ENCODE measurements at regions not wholly inside any gene's neighbourhood (a gene's known extent, or its start where the extent isn't known, plus 50 kb on each side); places are given as distances from the start of the nearest gene placed in this dataset.
"Not testable (repeated sequence)": the region's sequence is repeated elsewhere in the genome, so short reads cannot be mapped to it uniquely, and the experiment has no call there.

DNA sequence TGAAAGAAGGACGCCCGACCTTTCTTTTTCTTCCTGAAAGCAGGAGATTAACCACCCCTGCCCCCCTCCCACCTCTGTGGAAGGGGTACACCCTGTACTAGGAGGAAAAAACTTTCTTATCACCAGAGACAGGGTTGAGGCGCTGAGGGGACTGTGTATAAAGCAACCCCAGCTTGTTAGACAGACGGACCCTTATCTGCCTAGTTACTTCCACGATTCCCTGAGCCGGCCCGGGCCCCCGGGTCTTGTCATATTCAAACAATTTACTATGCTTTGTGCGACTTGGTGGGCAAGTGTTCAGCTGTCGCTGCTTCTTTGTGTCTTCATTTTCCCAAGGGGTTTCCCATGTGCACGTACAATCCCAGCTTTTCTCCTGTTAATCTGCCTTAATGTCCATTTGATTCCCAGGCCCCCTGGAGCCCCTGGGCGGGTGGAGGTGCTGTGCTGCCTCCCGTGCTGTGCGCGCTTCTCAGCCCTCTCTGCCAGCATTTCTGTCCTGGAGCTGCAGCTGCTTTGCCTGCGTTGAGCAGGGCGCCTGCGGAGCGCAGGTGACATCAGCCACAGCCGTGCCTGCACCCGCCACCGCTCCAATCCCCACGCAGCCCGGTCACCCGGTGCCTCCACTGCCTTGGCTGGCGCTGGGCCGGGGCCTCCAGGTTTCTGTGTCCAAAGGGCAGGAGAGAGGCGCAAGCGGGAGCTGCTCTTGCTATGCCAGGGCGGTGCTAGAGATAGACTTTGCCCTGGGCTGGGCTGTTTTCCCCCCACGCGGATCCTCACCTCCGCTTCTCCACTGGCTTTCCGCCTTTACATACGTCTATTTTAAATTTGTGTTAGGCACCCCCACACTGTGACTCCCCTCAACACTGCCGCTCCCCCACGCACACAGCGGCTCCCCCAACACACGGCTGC is 96.2 kb downstream of the TTLL2 start:
- ATAC-seq (replicated peaks) (no peak), DNase-seq (no peak)
- Mint-ChIP-seq H3K27ac (no peak overlapping the region), H3K27me3 (peaks cover 11 to 22% of the 10 kb centered on the region in 2 donors), H3K4me1 (no peaks in the 10 kb centered on the region), H3K9me3 (no peaks in the 10 kb centered on the region), H3K36me3 (no peaks in the 10 kb centered on the region), H3K4me3 (no peak overlapping the region)

DNA sequence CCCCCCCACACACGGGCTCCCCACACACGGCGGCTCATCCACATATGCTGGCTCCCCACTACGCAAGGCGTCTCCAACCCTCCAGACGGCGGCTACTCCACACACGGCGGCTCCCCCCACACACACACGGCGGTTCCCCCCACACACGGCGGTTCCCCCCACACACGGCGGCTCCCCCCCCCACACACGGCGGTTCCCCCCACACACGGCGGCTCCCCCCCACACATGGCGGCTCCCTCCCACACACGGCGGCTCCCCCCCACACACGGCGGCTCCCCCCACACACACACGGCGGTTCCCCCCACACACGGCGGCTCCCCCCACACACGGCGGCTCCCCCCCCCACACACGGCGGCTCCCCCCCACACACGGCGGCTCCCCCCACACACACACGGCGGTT is 97.1 kb downstream of the TTLL2 start:
- peaks cover 9 to 17% of the 10 kb centered on the region in 2 donors for H3K27me3 Mint-ChIP-seq
- H3K4me1 Mint-ChIP-seq; H3K27ac Mint-ChIP-seq; ATAC-seq (replicated peaks); H3K9me3 Mint-ChIP-seq; H3K4me3 Mint-ChIP-seq; DNase-seq; H3K36me3 Mint-ChIP-seq: not testable (repeated sequence)

DNA sequence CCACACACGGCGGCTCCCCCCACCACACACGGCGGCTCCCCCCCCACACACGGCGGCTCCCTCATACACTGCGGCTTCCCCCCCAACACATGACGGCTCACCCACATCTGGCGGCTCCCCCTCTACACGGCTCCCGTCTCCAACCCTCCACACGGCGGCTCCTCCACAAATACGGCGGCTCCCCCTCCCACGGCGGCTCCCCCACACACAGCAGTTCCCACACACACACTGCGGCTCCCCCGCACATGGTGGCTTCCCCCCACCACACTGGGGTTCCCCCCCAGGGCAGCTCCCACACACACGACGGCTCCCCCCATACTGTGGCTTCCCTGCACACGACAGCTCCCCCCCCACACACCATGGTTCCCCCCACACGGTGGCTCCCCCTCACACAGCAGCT is 98.0 kb downstream of the TTLL2 start:
- Mint-ChIP-seq H3K36me3 (no peaks in the 10 kb centered on the region), H3K27me3 (peaks cover 9 to 11% of the 10 kb centered on the region in 2 donors), H3K4me3 (no peak overlapping the region), H3K9me3 (no peaks in the 10 kb centered on the region), H3K27ac (no peak overlapping the region), H3K4me1 (no peaks in the 10 kb centered on the region)
- ATAC-seq (replicated peaks) (no peak), DNase-seq (no peak)

DNA sequence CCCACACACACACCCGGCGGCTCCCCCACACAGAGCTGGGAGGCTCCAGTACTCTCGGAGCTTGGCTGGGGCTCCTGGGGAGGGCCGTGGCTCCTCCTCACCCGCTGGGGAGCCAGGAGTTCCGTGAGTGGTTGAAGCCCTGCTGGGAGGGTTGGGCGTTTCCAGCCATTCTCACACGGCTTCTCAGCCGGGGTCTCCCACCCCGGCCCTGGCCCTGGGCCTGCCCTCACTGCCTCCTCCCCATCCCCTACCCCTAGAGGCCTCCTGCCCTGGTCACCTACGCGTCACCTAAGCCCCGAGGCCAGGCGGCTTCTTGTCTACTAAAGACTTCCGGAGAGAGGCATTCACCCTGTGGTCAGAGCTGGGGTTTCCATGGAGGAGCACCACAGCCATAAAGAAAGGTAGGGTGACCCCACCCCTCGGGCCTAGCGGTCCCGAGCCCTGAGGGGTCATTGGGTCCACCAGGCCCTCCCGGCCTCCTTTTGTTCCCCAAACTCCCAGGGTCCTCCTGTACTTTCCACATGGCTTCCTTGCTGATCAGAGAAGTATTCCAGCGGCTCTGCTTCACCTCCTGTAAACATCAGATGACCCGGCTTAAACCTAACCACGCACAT is 99.3 kb downstream of the TTLL2 start:
- no peaks in the 10 kb centered on the region for H3K36me3 Mint-ChIP-seq
- no peaks in the 10 kb centered on the region for H3K4me1 Mint-ChIP-seq
- no peak overlapping the region for H3K4me3 Mint-ChIP-seq
- peaks cover 10 to 22% of the 10 kb centered on the region in 2 donors for H3K27me3 Mint-ChIP-seq
- no peak overlapping the region for H3K27ac Mint-ChIP-seq
- DNase-seq = no peak
- peaks cover 1 to 2% of the 10 kb centered on the region in 2 donors for H3K9me3 Mint-ChIP-seq
- no peak for ATAC-seq (replicated peaks)

DNA sequence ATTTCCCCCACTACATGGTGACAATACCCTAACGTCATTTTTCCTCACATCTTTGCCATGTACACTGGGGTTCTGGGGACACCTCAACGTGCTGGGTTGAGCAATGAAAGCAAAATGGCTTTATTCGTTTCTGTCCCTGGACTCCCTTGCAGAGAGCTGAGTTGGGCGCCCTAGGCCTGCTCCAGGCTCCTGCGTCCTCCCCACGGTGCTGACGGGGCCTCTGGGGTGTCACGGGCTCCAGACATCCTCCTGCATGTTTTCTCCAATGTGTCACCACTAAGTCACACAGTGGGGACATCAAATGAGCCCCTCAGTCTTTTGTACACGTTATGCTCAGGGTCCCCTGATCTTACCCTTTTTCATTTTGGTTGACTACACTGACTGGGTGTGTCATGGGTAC is 99.8 kb downstream of the TTLL2 start:
- ATAC-seq (replicated peaks) (no peak), DNase-seq (no peak)
- H3K4me1 Mint-ChIP-seq = no peaks in the 10 kb centered on the region
- H3K9me3 Mint-ChIP-seq = peaks cover 3% of the 10 kb centered on the region in 2 donors
- H3K4me3 Mint-ChIP-seq = no peak overlapping the region
- H3K36me3 Mint-ChIP-seq = no peaks in the 10 kb centered on the region
- H3K27me3 Mint-ChIP-seq = peaks cover 14 to 24% of the 10 kb centered on the region in 2 donors
- H3K27ac Mint-ChIP-seq = no peak overlapping the region

DNA sequence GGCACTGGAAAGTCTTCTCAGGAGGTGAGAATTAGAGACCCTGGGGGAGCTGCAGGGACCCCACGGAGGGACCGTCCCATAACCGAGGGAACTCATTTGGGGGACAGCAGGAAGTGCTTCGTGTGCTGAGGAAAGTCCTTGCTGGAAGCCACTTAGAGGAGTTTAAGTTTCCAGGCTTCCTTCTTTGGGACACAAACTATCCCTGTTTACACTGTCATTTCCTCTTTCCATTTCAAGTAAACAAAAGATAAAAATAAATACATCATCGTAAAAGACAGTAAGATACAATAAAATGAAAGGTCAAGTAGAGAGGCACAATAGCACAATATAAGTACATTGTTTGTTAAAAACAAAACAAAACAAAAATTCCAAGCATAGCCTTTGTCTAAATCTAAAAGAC is 101.2 kb downstream of the TTLL2 start:
- Mint-ChIP-seq H3K27me3 (peaks cover 20 to 30% of the 10 kb centered on the region in 2 donors), H3K4me3 (no peak overlapping the region), H3K27ac (no peak overlapping the region), H3K9me3 (peaks cover 3 to 7% of the 10 kb centered on the region in 2 donors), H3K36me3 (no peaks in the 10 kb centered on the region), H3K4me1 (no peaks in the 10 kb centered on the region)
- no peak for DNase-seq
- ATAC-seq (replicated peaks) = no peak

DNA sequence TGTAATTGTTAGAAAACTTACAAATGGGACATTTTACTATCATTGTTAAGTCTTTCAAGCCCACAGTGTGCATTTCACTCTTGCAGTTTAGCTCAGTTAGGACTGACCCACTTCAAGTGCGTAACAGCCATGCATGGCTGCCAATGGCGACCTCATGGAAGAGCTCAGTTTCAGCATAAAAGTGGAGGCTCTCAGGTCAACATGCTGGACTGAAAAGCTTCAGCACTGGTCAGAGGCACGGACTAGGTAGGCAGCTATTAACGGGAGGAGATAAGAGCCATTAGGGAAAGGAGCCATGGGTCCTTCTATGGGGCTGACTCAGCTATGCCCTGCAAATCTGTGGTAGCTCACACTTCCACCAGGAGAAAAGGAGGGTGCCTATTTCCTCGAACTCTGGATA is 101.8 kb downstream of the TTLL2 start:
- no peak for ATAC-seq (replicated peaks)
- H3K27ac Mint-ChIP-seq = no peak overlapping the region
- peaks cover 3 to 7% of the 10 kb centered on the region in 2 donors for H3K9me3 Mint-ChIP-seq
- no peaks in the 10 kb centered on the region for H3K4me1 Mint-ChIP-seq
- peaks cover 20 to 30% of the 10 kb centered on the region in 2 donors for H3K27me3 Mint-ChIP-seq
- H3K4me3 Mint-ChIP-seq = no peak overlapping the region
- no peak for DNase-seq
- H3K36me3 Mint-ChIP-seq = no peaks in the 10 kb centered on the region

DNA sequence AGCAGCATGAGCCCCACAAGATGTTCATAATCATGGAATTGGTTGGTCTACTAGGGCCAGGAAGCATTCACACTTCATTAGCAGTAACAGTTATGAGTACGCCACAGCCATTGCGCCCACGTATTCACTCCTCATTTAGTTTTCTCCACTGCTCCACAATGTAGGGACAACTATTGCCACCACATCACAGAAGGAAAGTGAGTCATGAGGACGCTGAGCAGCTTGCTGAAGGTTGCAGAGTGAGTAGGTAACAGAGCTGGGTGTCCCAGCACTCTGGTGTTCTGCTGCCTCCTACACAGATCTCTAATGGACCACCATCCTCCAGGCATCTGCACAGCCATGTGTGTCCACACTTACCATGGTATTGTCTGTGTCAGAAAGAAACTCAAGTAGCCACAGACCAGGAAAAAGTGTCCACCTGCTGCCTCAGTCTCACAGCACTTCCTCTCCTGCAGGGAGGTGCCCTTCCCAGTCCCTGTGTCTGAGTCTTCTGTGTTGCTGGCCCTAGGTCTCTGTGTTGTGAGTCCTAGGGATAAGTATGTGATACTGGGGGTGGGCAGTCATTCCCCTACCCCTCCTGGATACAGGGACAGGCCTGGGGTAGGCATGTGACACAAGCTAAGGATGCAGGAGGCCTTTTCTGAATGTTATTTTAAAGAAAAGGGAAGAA is 103.9 kb downstream of the TTLL2 start:
- Mint-ChIP-seq H3K4me1 (no peaks in the 10 kb centered on the region), H3K4me3 (no peak overlapping the region), H3K27ac (no peak overlapping the region), H3K36me3 (no peaks in the 10 kb centered on the region), H3K9me3 (peaks cover 3 to 7% of the 10 kb centered on the region in 2 donors), H3K27me3 (peaks cover 20 to 30% of the 10 kb centered on the region in 2 donors)
- ATAC-seq (replicated peaks) = no peak
- no peak for DNase-seq

DNA sequence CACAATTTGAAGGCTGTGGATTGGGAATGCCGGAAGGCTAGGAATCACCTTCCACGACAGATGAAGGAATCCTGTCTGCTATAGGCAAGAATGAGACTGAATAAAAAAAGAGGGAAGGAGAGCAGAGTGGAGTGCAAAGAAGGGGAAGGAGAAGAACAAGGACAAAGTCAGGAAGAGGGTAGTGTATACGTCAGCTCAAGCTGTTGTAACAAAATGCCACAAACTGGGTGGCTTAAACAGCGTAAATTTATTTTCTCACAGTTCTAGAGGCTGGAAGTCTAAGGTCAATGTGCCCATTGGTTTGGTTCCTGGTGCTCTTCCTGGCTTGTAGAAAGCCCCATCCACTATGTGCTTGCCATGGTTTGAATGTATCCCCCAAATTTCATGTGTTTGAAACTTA is 104.5 kb downstream of the TTLL2 start:
- Mint-ChIP-seq H3K27me3 (peaks cover 20 to 30% of the 10 kb centered on the region in 2 donors), H3K36me3 (no peaks in the 10 kb centered on the region), H3K4me3 (no peak overlapping the region), H3K9me3 (peaks cover 3 to 7% of the 10 kb centered on the region in 2 donors), H3K27ac (no peak overlapping the region), H3K4me1 (no peaks in the 10 kb centered on the region)
- ATAC-seq (replicated peaks) = no peak
- DNase-seq = no peak

DNA sequence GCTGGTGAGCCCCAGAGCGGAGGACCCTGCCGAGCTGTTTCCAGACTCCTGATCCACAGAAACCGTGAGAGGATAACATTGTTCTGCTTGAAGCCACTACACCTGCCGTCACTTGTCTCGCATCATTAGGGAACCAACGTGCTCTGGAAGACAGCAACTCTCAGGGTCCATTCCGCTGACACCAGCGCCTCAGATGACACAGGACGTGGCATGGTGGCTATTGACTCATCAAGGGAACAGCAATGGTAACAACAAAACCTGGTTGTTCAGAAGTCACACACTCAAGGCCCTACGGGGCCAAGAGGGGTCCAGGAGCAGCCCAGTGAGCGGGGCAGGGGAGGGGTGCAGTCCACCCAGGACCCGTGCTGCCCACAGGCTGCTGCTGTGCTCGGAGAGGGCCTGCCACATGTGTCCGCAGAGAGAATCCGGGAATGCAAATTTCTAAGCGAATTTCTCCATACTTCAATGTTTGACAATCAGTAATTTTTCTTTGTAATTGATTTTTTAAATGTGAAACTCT is 110.4 kb downstream of the TTLL2 start:
- peaks cover 15 to 17% of the 10 kb centered on the region in 2 donors for H3K27me3 Mint-ChIP-seq
- H3K9me3 Mint-ChIP-seq = no peaks in the 10 kb centered on the region
- H3K36me3 Mint-ChIP-seq = no peaks in the 10 kb centered on the region
- H3K4me1 Mint-ChIP-seq = no peaks in the 10 kb centered on the region
- DNase-seq = no peak
- no peak overlapping the region for H3K4me3 Mint-ChIP-seq
- no peak for ATAC-seq (replicated peaks)
- H3K27ac Mint-ChIP-seq = no peak overlapping the region

DNA sequence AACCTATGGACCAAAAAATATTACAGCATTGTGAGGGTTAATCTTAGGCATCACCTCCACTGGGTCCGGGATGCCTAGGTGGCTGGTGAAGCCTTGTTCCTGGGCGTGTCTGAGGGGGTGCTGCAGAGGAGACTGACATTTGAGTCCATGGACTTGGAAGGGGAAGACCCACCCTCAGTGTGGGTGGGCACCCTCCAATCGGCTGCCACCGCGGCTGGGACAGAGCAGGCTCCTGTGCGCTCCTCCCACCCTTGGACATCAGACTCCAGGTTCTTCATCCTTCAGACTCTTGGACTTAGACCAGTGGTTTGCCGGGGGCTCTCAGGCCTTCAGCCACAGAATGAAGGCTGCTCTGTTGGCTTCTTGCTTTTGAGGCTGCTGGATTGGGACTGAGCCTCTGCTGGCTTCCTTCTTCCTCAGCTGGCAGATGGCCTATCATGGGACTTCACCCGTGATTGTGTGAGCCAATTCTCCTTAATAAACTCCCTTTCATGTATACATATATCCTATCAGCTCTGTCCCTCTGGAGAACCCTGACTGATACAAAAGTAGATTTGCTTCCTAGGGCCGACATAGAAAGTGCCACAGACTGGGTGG is 113.1 kb downstream of the TTLL2 start:
- Mint-ChIP-seq H3K36me3 (no peaks in the 10 kb centered on the region), H3K27me3 (peaks cover 8 to 12% of the 10 kb centered on the region in 2 donors), H3K27ac (no peak overlapping the region), H3K4me3 (no peak overlapping the region), H3K9me3 (no peaks in the 10 kb centered on the region), H3K4me1 (no peaks in the 10 kb centered on the region)
- DNase-seq (no peak), ATAC-seq (replicated peaks) (no peak)

DNA sequence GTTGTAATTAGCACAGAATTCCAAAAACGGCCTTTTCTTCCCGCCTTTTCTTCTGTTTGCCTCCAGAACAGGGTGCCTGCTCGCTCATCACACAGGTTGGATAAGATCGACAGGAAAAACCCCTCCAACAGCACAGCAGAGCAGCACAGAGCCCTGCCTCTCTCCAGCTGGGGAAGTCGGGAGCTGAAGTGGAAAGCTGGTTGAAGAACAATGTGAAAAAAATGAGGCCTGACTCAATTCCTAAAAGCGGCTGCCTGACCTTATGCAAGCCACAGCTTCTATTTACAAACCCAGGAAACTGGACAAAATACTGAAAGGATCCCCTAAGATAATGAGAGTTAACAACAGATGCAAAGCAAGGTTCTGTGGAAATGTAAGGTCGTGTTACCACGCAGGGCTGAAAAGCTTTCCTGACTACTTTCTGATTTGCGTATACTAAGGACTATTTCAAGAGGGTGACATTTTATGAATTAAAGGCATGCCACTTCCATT is 116.9 kb downstream of the TTLL2 start:
- Mint-ChIP-seq H3K4me1 (no peaks in the 10 kb centered on the region), H3K9me3 (no peaks in the 10 kb centered on the region), H3K36me3 (no peaks in the 10 kb centered on the region), H3K27ac (no peak overlapping the region), H3K4me3 (no peak overlapping the region), H3K27me3 (peaks cover 8 to 11% of the 10 kb centered on the region in 2 donors)
- no peak for DNase-seq
- ATAC-seq (replicated peaks) = no peak

DNA sequence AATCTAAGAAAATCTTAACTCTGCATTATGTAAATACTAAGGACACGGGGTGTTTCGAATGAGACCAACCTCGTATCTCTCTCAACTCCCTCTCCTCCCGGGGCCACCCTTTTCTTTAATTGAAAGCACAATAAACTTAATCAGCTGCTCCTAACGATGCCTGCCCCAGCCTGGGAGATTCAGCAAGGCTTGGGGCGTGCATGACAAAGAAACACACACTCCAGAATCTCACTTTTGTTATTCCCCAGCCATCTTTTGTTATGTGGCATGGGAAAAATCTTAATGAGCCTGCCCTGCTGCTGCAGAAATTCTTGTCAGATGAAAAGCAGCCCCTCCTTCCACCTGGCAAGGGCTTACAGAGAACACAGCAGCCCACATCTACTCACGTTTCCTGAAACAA is 117.4 kb downstream of the TTLL2 start:
- no peaks in the 10 kb centered on the region for H3K4me1 Mint-ChIP-seq
- H3K4me3 Mint-ChIP-seq = no peak overlapping the region

More for the DNA sequence above, 117.4 kb downstream of the TTLL2 start:
- DNase-seq (no peak), ATAC-seq (replicated peaks) (no peak)
- Mint-ChIP-seq H3K9me3 (no peaks in the 10 kb centered on the region), H3K27ac (no peak overlapping the region), H3K27me3 (peaks cover 6 to 8% of the 10 kb centered on the region in 2 donors), H3K36me3 (no peaks in the 10 kb centered on the region)
